Activated CD4-positive, alpha-beta T cell treated with anti-CD3 and anti-CD28 coated beads, Interleukin-2, Interleukin-6, amounts not matched to agents 100 ng/mL and 50 ng/mL, durations not matched to agents 16 hours and 8 hours (primary cell): ENCODE measurements at regions not wholly inside any gene's neighbourhood (a gene's known extent, or its start where the extent isn't known, plus 50 kb on each side); places are given as distances from the start of the nearest gene placed in this dataset.

ENCODE experiments used
- DNase-seq: peaks from one replicate; pipeline ENCODE4 v3.0.0-alpha.2; 2020

GRCh38 chr18:43482600-43482999 lies 205.3 kb upstream of the SYT4 start:
- no peak for DNase-seq

- no peak for DNase-seq
These were observed 207.4 kb upstream of the SYT4 start for GRCh38 chr18:43484710-43485109.

GRCh38 chr18:43485545-43485963 lies 208.3 kb upstream of the SYT4 start:
- no peak for DNase-seq

GRCh38 chr18:43486462-43486861 lies 209.2 kb upstream of the SYT4 start:
- no peak for DNase-seq

- DNase-seq = no peak
These were observed 223.8 kb upstream of the SYT4 start for GRCh38 chr18:43501099-43501498.

- no peak for DNase-seq
These were observed 229.6 kb upstream of the SYT4 start for GRCh38 chr18:43506935-43507334.

- no peak for DNase-seq
These were observed 230.7 kb upstream of the SYT4 start for GRCh38 chr18:43507842-43508481.

GRCh38 chr18:43514747-43515146 lies 237.5 kb upstream of the SYT4 start:
- DNase-seq = no peak

- no peak for DNase-seq
These were observed 238.2 kb upstream of the SYT4 start for GRCh38 chr18:43515481-43515880.

GRCh38 chr18:43524260-43524659 lies 247.0 kb upstream of the SYT4 start:
- DNase-seq = no peak

- DNase-seq = no peak
These were observed 247.9 kb upstream of the SYT4 start for GRCh38 chr18:43525169-43525568.

GRCh38 chr18:43526426-43527145 lies 249.3 kb upstream of the SYT4 start:
- DNase-seq = no peak

- DNase-seq = no peak
These were observed 254.1 kb upstream of the SYT4 start for GRCh38 chr18:43531438-43531837.

GRCh38 chr18:43533371-43533770 lies 256.1 kb upstream of the SYT4 start:
- DNase-seq = no peak

GRCh38 chr18:43534511-43534910 lies 257.2 kb upstream of the SYT4 start:
- DNase-seq = no peak

- no peak for DNase-seq
These were observed 262.6 kb upstream of the SYT4 start for GRCh38 chr18:43539862-43540261.

GRCh38 chr18:43542016-43542415 lies 264.7 kb upstream of the SYT4 start:
- no peak for DNase-seq

GRCh38 chr18:43543236-43543635 lies 265.9 kb upstream of the SYT4 start:
- DNase-seq = no peak

GRCh38 chr18:43547456-43547855 lies 270.2 kb upstream of the SYT4 start:
- no peak for DNase-seq

GRCh38 chr18:43559507-43559906 lies 282.2 kb upstream of the SYT4 start:
- DNase-seq = no peak

- DNase-seq = no peak
These were observed 286.5 kb upstream of the SYT4 start for GRCh38 chr18:43563780-43564179.

- no peak for DNase-seq
These were observed 293.3 kb upstream of the SYT4 start for GRCh38 chr18:43570593-43570992.

GRCh38 chr18:43571078-43571689 lies 293.9 kb upstream of the SYT4 start:
- DNase-seq = peak; percentile 52

- no peak for DNase-seq
These were observed 294.9 kb upstream of the SYT4 start for GRCh38 chr18:43572163-43572562.
